ENCODE measurements at regions not wholly inside any gene's neighbourhood (a gene's known extent, or its start where the extent isn't known, plus 50 kb on each side); places are given as distances from the start of the nearest gene placed in this dataset.

- DNase-seq (no peak), ATAC-seq (no peak)
- Histone ChIP-seq H3K36me3 (no peaks in the 10 kb centered on the region), H3K4me1 (no peaks in the 10 kb centered on the region), H3K27ac (no peak overlapping the region), H3K4me3 (no peak overlapping the region), H3K9me3 (no peaks in the 10 kb centered on the region), H3K27me3 (no peaks in the 10 kb centered on the region)
- in situ Hi-C loops (cut with MboI; ENCODE audit: low sequenced_read_pairs in 4 of 4): no loop called here
- intact Hi-C loops (cut with DNase I; ENCODE audit: low total_unique reads): no loop called here
- TF ChIP-seq POLR2A (IDR thresholded peaks at IDR 0.05): no peak
- no peak for TF ChIP-seq CTCF (IDR thresholded peaks at IDR 0.05 in 4 of 5, conservative IDR thresholded peaks at IDR 0.05 in 1 of 5)
Measured at GRCh38 chr3:154729741-154730140, 299.8 kb upstream of the GPR149 start.

GRCh38 chr3:154728285-154728684, 298.3 kb upstream of the GPR149 start:
- no peak overlapping the region for H3K27ac ChIP-seq
- no peaks in the 10 kb centered on the region for H3K9me3 ChIP-seq
- no peaks in the 10 kb centered on the region for H3K27me3 ChIP-seq
- intact Hi-C loops (cut with DNase I; ENCODE audit: low total_unique reads) (no loop called here), in situ Hi-C loops (cut with MboI; ENCODE audit: low sequenced_read_pairs in 4 of 4) (no loop called here)
- no peak overlapping the region for H3K4me3 ChIP-seq
- TF ChIP-seq POLR2A (IDR thresholded peaks at IDR 0.05) (no peak), CTCF (IDR thresholded peaks at IDR 0.05 in 4 of 5, conservative IDR thresholded peaks at IDR 0.05 in 1 of 5) (no peak)
- ATAC-seq: no peak
- no peaks in the 10 kb centered on the region for H3K36me3 ChIP-seq
- H3K4me1 ChIP-seq: no peaks in the 10 kb centered on the region
- no peak for DNase-seq

- no peak for ATAC-seq
- DNase-seq: no peak
- Histone ChIP-seq H3K9me3 (no peaks in the 10 kb centered on the region), H3K27me3 (no peaks in the 10 kb centered on the region), H3K4me1 (no peaks in the 10 kb centered on the region), H3K27ac (no peak overlapping the region), H3K36me3 (no peaks in the 10 kb centered on the region), H3K4me3 (no peak overlapping the region)
- in situ Hi-C loops (cut with MboI; ENCODE audit: low sequenced_read_pairs in 4 of 4): no loop called here
- TF ChIP-seq POLR2A (IDR thresholded peaks at IDR 0.05) (no peak), CTCF (IDR thresholded peaks at IDR 0.05 in 4 of 5, conservative IDR thresholded peaks at IDR 0.05 in 1 of 5) (no peak)
- intact Hi-C loops (cut with DNase I; ENCODE audit: low total_unique reads): no loop called here
Measured at GRCh38 chr3:154720921-154721320, 290.9 kb upstream of the GPR149 start.

GRCh38 chr3:154718053-154718452, 288.1 kb upstream of the GPR149 start:
- Histone ChIP-seq H3K4me3 (no peak overlapping the region), H3K27ac (no peak overlapping the region), H3K4me1 (no peaks in the 10 kb centered on the region), H3K9me3 (no peaks in the 10 kb centered on the region), H3K27me3 (no peaks in the 10 kb centered on the region), H3K36me3 (no peaks in the 10 kb centered on the region)
- in situ Hi-C loops (cut with MboI; ENCODE audit: low sequenced_read_pairs in 4 of 4) (no loop called here), intact Hi-C loops (cut with DNase I; ENCODE audit: low total_unique reads) (no loop called here)
- ATAC-seq (no peak), DNase-seq (no peak)
- TF ChIP-seq CTCF (IDR thresholded peaks at IDR 0.05 in 4 of 5, conservative IDR thresholded peaks at IDR 0.05 in 1 of 5) (no peak), POLR2A (IDR thresholded peaks at IDR 0.05) (no peak)

GRCh38 chr3:154716170-154716569, 286.2 kb upstream of the GPR149 start:
- Histone ChIP-seq H3K9me3 (no peaks in the 10 kb centered on the region), H3K36me3 (no peaks in the 10 kb centered on the region), H3K27me3 (no peaks in the 10 kb centered on the region), H3K27ac (no peak overlapping the region), H3K4me3 (no peak overlapping the region), H3K4me1 (no peaks in the 10 kb centered on the region)
- TF ChIP-seq POLR2A (IDR thresholded peaks at IDR 0.05) (no peak), CTCF (IDR thresholded peaks at IDR 0.05 in 4 of 5, conservative IDR thresholded peaks at IDR 0.05 in 1 of 5) (no peak)
- intact Hi-C loops (cut with DNase I; ENCODE audit: low total_unique reads) (no loop called here), in situ Hi-C loops (cut with MboI; ENCODE audit: low sequenced_read_pairs in 4 of 4) (no loop called here)
- DNase-seq (no peak), ATAC-seq (no peak)
